Hepatocyte (in vitro differentiated cells): ENCODE measurements at regions not wholly inside any gene's neighbourhood (a gene's known extent, or its start where the extent isn't known, plus 50 kb on each side); places are given as distances from the start of the nearest gene placed in this dataset.

Experiments
- DNase-seq: peaks from one replicate; pipeline ENCODE4 v3.0.0-alpha.2; 2016; ENCODE audit warnings: low spot score
- H2AFZ ChIP-seq: fragments of 200-600 bp; sonication (generic); 2 replicates; pipeline ENCODE4 v1.6.0; 2016; ENCODE audit warnings: antibody characterized with exemption, mild to moderate bottlenecking
- H3K27ac ChIP-seq: fragments of 200-600 bp; sonication (generic); 2 replicates; pipeline ENCODE4 v1.5.1; 2016; ENCODE audit warnings: mild to moderate bottlenecking
- H3K27me3 ChIP-seq: fragments of 200-600 bp; sonication (generic); 2 replicates; pipeline ENCODE4 v1.6.1; 2016
- H3K36me3 ChIP-seq: fragments of 200-600 bp; sonication (generic); replicated peaks from 2 replicates; pipeline ENCODE4 v1.5.1; 2016; ENCODE audit warnings: low read depth; ENCODE audit not compliant: insufficient read depth
- H3K4me1 ChIP-seq: fragments of 200-600 bp; sonication (generic); 2 replicates; pipeline ENCODE4 v1.5.1; 2016; ENCODE audit warnings: mild to moderate bottlenecking, moderate library complexity; ENCODE audit not compliant: insufficient read depth
- H3K4me2 ChIP-seq: fragments of 200-600 bp; sonication (generic); 2 replicates; pipeline ENCODE4 v1.6.0; 2016
- H3K4me3 ChIP-seq: fragments of 200-600 bp; sonication (generic); 2 replicates; pipeline ENCODE4 v1.5.1; 2016; ENCODE audit warnings: mild to moderate bottlenecking
- H3K79me2 ChIP-seq: fragments of 200-600 bp; sonication (generic); 2 replicates; pipeline ENCODE4 v1.6.0; 2017; ENCODE audit warnings: mild to moderate bottlenecking
- H3K9me2 ChIP-seq: fragments of 200-600 bp; sonication (generic); replicated peaks from 2 replicates; pipeline ENCODE4 v1.6.0; 2017; ENCODE audit warnings: mild to moderate bottlenecking; ENCODE audit not compliant: insufficient read depth
- H3K9me3 ChIP-seq: fragments of 200-600 bp; sonication (generic); 2 replicates; pipeline ENCODE4 v1.5.1; 2016; ENCODE audit warnings: low read depth, mild to moderate bottlenecking
- H4K20me1 ChIP-seq: fragments of 200-600 bp; sonication (generic); 2 replicates; pipeline ENCODE4 v1.6.0; 2016; ENCODE audit warnings: mild to moderate bottlenecking; ENCODE audit not compliant: insufficient read depth, poor library complexity, severe bottlenecking
- EZH2 ChIP-seq: fragments of 200-600 bp; sonication (generic); IDR thresholded peaks from 2 replicates; pipeline ENCODE4 v1.6.1; 2016; ENCODE audit warnings: antibody characterized with exemption, mild to moderate bottlenecking, borderline replicate concordance
- EZH2phosphoT487 ChIP-seq: fragments of 200-600 bp; sonication (generic); IDR thresholded peaks from one replicate; pipeline ENCODE4 v1.6.1; 2018; ENCODE audit warnings: antibody characterized with exemption, mild to moderate bottlenecking, low read depth, moderate library complexity; ENCODE audit not compliant: unreplicated experiment, severe bottlenecking
- WGBS: methylation state at CpG from one replicate; pipeline ENCODE4 v1.1.6; 2016; ENCODE audit warnings: low lambda C conversion rate; ENCODE audit errors: missing lambda C conversion rate; 5-methylcytosine and 5-hydroxymethylcytosine counted together
- TF ChIP-seq, protein P1 (sequence below): fragments of 200-600 bp; sonication (generic); IDR thresholded peaks from 2 replicates; pipeline ENCODE4 v1.5.1; 2016; ENCODE audit warnings: antibody characterized with exemption, mild to moderate bottlenecking; ENCODE audit not compliant: poor library complexity

DNA sequence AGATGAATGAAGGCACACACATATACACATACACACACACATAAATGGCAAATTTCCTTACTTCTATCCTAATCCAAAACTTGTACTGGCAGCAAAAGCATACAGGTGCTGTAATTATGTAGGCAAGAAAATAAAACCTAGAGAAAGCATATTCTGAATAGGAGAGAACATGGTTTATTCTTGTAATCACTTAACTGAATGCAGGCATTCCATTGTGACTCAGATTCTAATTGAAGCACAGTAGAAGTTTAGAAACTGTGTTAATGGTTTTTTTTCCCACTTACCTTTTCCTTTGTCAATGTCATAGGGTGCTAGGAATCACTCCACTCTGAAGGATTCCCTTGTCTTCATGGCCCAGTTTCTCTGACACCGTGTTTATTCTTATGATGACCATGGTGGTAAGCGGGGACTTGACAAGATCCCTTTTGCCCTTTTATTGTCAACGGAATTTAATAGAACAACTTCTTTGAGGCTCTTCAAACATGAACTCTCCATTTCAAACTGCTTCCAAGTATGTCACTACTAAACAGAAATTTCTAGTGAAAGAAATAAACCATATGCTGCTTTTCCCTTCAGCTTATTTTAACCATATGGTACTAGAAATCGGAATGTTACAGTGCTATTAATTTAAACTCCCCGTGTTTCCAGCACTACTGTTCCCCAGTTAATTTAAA is 164.2 kb downstream of the OGFRL1 start:
- Histone ChIP-seq H3K9me3 (no peaks in the 10 kb centered on the region), H3K9me2 (peaks cover 3% of the 10 kb centered on the region), H3K79me2 (no peaks in the 10 kb centered on the region), H3K27me3 (no peaks in the 10 kb centered on the region), H4K20me1 (no peaks in the 10 kb centered on the region), H3K4me3 (no peak overlapping the region), H3K4me1 (no peaks in the 10 kb centered on the region), H3K27ac (no peak overlapping the region), H3K36me3 (no peaks in the 10 kb centered on the region), H3K4me2 (no peak overlapping the region), H2AFZ (no peak overlapping the region)
- 68% methylated on average over 5 of the region's 5 CpGs for WGBS
- TF ChIP-seq, protein P1, sequence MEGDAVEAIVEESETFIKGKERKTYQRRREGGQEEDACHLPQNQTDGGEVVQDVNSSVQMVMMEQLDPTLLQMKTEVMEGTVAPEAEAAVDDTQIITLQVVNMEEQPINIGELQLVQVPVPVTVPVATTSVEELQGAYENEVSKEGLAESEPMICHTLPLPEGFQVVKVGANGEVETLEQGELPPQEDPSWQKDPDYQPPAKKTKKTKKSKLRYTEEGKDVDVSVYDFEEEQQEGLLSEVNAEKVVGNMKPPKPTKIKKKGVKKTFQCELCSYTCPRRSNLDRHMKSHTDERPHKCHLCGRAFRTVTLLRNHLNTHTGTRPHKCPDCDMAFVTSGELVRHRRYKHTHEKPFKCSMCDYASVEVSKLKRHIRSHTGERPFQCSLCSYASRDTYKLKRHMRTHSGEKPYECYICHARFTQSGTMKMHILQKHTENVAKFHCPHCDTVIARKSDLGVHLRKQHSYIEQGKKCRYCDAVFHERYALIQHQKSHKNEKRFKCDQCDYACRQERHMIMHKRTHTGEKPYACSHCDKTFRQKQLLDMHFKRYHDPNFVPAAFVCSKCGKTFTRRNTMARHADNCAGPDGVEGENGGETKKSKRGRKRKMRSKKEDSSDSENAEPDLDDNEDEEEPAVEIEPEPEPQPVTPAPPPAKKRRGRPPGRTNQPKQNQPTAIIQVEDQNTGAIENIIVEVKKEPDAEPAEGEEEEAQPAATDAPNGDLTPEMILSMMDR, result no peak
- TF ChIP-seq EZH2 (no peak), EZH2phosphoT487 (no peak)
- DNase-seq, result no peak

DNA sequence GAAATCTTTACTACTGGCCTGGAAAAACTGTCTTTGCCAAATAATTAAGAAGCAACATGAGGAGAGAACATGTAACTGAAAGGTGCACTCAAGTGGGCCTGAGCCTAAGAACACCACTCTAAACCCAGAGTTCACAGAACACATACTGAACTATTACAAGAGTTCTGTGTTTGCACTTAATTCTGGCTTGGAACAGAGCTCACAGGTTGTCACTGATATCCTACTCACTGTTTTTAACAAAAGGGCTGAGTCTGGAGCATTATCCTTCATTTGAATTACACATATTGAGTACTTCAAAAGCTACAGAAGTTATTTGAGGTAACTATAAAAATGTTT is 164.7 kb downstream of the OGFRL1 start:
- no peaks in the 10 kb centered on the region for H3K79me2 ChIP-seq
- H3K4me2 ChIP-seq, result no peak overlapping the region
- H3K27ac ChIP-seq, result no peak overlapping the region
- H3K27me3 ChIP-seq, result no peaks in the 10 kb centered on the region
- no peaks in the 10 kb centered on the region for H4K20me1 ChIP-seq
- H3K36me3 ChIP-seq, result no peaks in the 10 kb centered on the region
- TF ChIP-seq, protein P1, result no peak
- TF ChIP-seq EZH2 (no peak), EZH2phosphoT487 (no peak)
- no peak overlapping the region for H3K4me3 ChIP-seq
- H2AFZ ChIP-seq, result no peak overlapping the region
- DNase-seq, result no peak
- H3K9me3 ChIP-seq, result no peaks in the 10 kb centered on the region
- H3K9me2 ChIP-seq, result peaks cover 3% of the 10 kb centered on the region
- H3K4me1 ChIP-seq, result no peaks in the 10 kb centered on the region

DNA sequence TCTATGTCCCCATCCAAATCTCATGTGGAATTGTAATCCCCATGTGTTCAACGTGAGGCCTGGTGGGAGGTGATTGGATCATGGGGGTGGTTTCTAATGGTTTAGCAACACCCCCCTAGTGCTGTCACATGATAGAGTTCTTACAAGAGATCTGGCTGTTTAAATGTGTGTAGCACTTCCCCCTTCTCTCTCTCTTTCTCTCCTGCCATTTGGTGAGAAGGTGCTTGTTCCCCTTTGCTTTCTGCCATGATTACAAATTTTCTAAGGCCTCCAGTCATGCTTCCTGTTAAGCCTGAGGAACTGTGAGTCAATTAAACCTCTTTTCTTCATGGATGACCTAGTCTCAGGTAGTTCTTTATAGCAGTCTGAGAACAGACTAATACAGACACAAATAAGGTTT is 165.4 kb downstream of the OGFRL1 start:
- H3K27ac ChIP-seq, result no peak overlapping the region
- no peaks in the 10 kb centered on the region for H3K79me2 ChIP-seq
- H3K4me3 ChIP-seq, result no peak overlapping the region
- no peaks in the 10 kb centered on the region for H4K20me1 ChIP-seq
- DNase-seq, result no peak
- H3K27me3 ChIP-seq, result no peaks in the 10 kb centered on the region
- no peaks in the 10 kb centered on the region for H3K36me3 ChIP-seq
- no peak for TF ChIP-seq EZH2
- TF ChIP-seq, protein P1, result no peak
- H3K4me2 ChIP-seq, result no peak overlapping the region
- no peaks in the 10 kb centered on the region for H3K4me1 ChIP-seq
- no peaks in the 10 kb centered on the region for H3K9me3 ChIP-seq
- 64% methylated on average over 1 of the region's 1 CpG for WGBS
- no peak overlapping the region for H2AFZ ChIP-seq
- H3K9me2 ChIP-seq, result peaks cover 3% of the 10 kb centered on the region

DNA sequence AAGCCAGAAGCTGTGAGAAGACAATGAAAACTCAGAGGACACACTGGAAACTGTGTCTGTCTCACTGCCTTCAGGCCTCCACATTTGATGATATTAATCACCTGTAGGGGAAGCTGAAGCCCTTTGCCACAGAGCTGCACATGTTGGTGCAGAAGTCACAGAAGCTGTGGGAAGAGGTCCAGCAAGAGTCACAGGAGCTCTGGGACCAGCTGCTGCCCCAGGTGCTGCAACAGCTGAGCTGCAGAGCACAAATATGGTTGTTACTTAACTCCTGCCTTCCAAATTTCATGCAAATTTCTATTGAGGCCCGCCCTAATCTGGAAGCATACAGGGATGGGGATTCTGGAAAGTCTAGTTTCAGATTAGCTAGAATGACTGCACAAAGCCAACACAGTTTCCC is 169.3 kb downstream of the OGFRL1 start:
- WGBS, result 82% methylated on average over 1 of the region's 1 CpG
- no peak overlapping the region for H2AFZ ChIP-seq
- no peak overlapping the region for H3K4me3 ChIP-seq
- TF ChIP-seq EZH2, result no peak
- TF ChIP-seq, protein P1, result no peak
- TF ChIP-seq EZH2phosphoT487, result no peak
- no peak for DNase-seq
- H3K79me2 ChIP-seq, result no peaks in the 10 kb centered on the region
- no peak overlapping the region for H3K27ac ChIP-seq
- no peaks in the 10 kb centered on the region for H3K36me3 ChIP-seq
- H3K9me3 ChIP-seq, result no peaks in the 10 kb centered on the region
- H3K27me3 ChIP-seq, result no peaks in the 10 kb centered on the region
- no peaks in the 10 kb centered on the region for H3K9me2 ChIP-seq
- H4K20me1 ChIP-seq, result no peaks in the 10 kb centered on the region
- H3K4me1 ChIP-seq, result no peaks in the 10 kb centered on the region
- no peak overlapping the region for H3K4me2 ChIP-seq
